GM23338 (cell line): ENCODE measurements at regions not wholly inside any gene's neighbourhood (a gene's known extent, or its start where the extent isn't known, plus 50 kb on each side); places are given as distances from the start of the nearest gene placed in this dataset.

Experiments
- ATAC-seq: fragments of 200-7000 bp; cut with Tn5 transposase; 3 replicates; pipeline ENCODE4 v1.9.1; 2020
- DNase-seq: peaks from one replicate; pipeline ENCODE4 v3.0.0-alpha.2; 2015; ENCODE audit warnings: low spot score
- H2AFZ ChIP-seq: fragments of 200-600 bp; sonication (generic); 2 replicates; pipeline ENCODE4 v1.8.0; 2016; ENCODE audit warnings: antibody characterized with exemption, mild to moderate bottlenecking, moderate library complexity
- H3F3A ChIP-seq: fragments of 200-600 bp; sonication (generic); replicated peaks from 2 replicates; pipeline ENCODE4 v1.8.0; 2017; ENCODE audit warnings: antibody characterized with exemption, mixed run types, low read depth
- H3K27ac ChIP-seq: fragments of 200-600 bp; sonication (generic); 2 replicates; pipeline ENCODE4 v1.6.1; 2016; ENCODE audit warnings: low read depth
- H3K27me3 ChIP-seq: fragments of 200-600 bp; sonication (generic); 2 replicates; pipeline ENCODE4 v1.8.0; 2016; ENCODE audit warnings: mild to moderate bottlenecking, mixed run types, moderate library complexity; ENCODE audit not compliant: insufficient read depth
- H3K36me3 ChIP-seq: fragments of 200-600 bp; sonication (generic); 2 replicates; pipeline ENCODE4 v1.8.0; 2016; ENCODE audit warnings: mild to moderate bottlenecking; ENCODE audit not compliant: insufficient read depth
- H3K4me1 ChIP-seq: fragments of 200-600 bp; sonication (generic); 2 replicates; pipeline ENCODE4 v1.8.0; 2016; ENCODE audit warnings: mild to moderate bottlenecking, moderate library complexity; ENCODE audit not compliant: insufficient read depth
- H3K4me2 ChIP-seq: fragments of 200-600 bp; sonication (generic); 2 replicates; pipeline ENCODE4 v1.7.1; 2017; ENCODE audit warnings: mixed run types
- H3K4me3 ChIP-seq: fragments of 200-600 bp; sonication (generic); 2 replicates; pipeline ENCODE4 v1.6.1; 2016; ENCODE audit warnings: mixed run types
- H3K79me2 ChIP-seq: fragments of 200-600 bp; sonication (generic); replicated peaks from 2 replicates; pipeline ENCODE4 v1.8.0; 2017; ENCODE audit warnings: mild to moderate bottlenecking; ENCODE audit not compliant: insufficient read depth
- H3K9me2 ChIP-seq: fragments of 200-600 bp; sonication (generic); 2 replicates; pipeline ENCODE4 v1.8.0; 2017; ENCODE audit not compliant: insufficient read depth
- H4K20me1 ChIP-seq: fragments of 200-600 bp; sonication (generic); replicated peaks from 2 replicates; pipeline ENCODE4 v1.8.0; 2017; ENCODE audit warnings: mild to moderate bottlenecking; ENCODE audit not compliant: insufficient read depth
- H3K27ac Mint-ChIP-seq: 2 replicates; pipeline ENCODE4 v1.8.0; 2020; ENCODE audit warnings: inconsistent platforms, mild to moderate bottlenecking, moderate library complexity, mixed read lengths
- H3K27me3 Mint-ChIP-seq: 3 replicates; pipeline ENCODE4 v1.8.0; 2022; ENCODE audit warnings: low read depth, mild to moderate bottlenecking, moderate library complexity, mixed read lengths, inconsistent platforms; ENCODE audit not compliant: insufficient read depth, poor library complexity
- H3K36me3 Mint-ChIP-seq: 3 replicates; pipeline ENCODE4 v1.8.0; 2021; ENCODE audit warnings: low read depth, mild to moderate bottlenecking, inconsistent platforms, moderate library complexity, mixed read lengths
- H3K4me1 Mint-ChIP-seq: 3 replicates; pipeline ENCODE4 v1.8.0; 2020; ENCODE audit warnings: mild to moderate bottlenecking, inconsistent platforms, mixed read lengths
- H3K4me3 Mint-ChIP-seq: 3 replicates; pipeline ENCODE4 v1.8.0; 2021; ENCODE audit warnings: moderate library complexity, mild to moderate bottlenecking, inconsistent platforms, mixed read lengths
- H3K9me3 Mint-ChIP-seq: 3 replicates; pipeline ENCODE4 v1.8.0; 2020; ENCODE audit warnings: moderate library complexity, mild to moderate bottlenecking, inconsistent platforms, mixed read lengths
- CREB1 ChIP-seq: fragments of 250-450 bp; sonication (Bioruptor Pico); IDR thresholded peaks from 2 replicates; pipeline ENCODE4 v1.5.0; 2020; ENCODE audit warnings: low read depth, mild to moderate bottlenecking, moderate library complexity
- CTCF ChIP-seq, 2 experiments: fragments of 200-600 bp in 1 of 2; sonication (generic) in 1 of 2; conservative IDR thresholded peaks; 2 replicates each; pipeline versions ENCODE4 v1.5.1 to v1.6.1; 2016 to 2017; ENCODE audit warnings: antibody characterized with exemption in 2 of 2, low read depth in 2 of 2, mild to moderate bottlenecking in 2 of 2, moderate library complexity in 1 of 2
- ETS1 ChIP-seq: IDR thresholded peaks from 2 replicates; pipeline ENCODE4 v1.6.1; 2016; ENCODE audit warnings: antibody characterized with exemption
- EZH2 ChIP-seq: fragments of 200-600 bp; sonication (generic); IDR thresholded peaks from one replicate; pipeline ENCODE4 v1.8.0; 2017; ENCODE audit warnings: antibody characterized with exemption, mild to moderate bottlenecking, low read depth; ENCODE audit not compliant: unreplicated experiment
- EZH2phosphoT487 ChIP-seq: fragments of 200-600 bp; sonication (generic); IDR thresholded peaks from one replicate; pipeline ENCODE4 v1.8.1; 2018; ENCODE audit warnings: antibody characterized with exemption; ENCODE audit not compliant: unreplicated experiment
- JUNB ChIP-seq: IDR thresholded peaks from one replicate; pipeline ENCODE4 v1.6.1; 2016; ENCODE audit warnings: antibody characterized with exemption; ENCODE audit not compliant: unreplicated experiment
- NANOG ChIP-seq: IDR thresholded peaks from 2 replicates; pipeline ENCODE4 v1.6.1; 2016; ENCODE audit warnings: antibody characterized with exemption, borderline replicate concordance
- POLR2AphosphoS5 ChIP-seq: IDR thresholded peaks from 2 replicates; pipeline ENCODE4 v1.6.1; 2016; ENCODE audit warnings: antibody characterized with exemption, low read depth
- STAT1 ChIP-seq: IDR thresholded peaks from one replicate; pipeline ENCODE4 v1.6.1; 2016; ENCODE audit warnings: antibody characterized with exemption; ENCODE audit not compliant: unreplicated experiment
- ZNF331 ChIP-seq: fragments of 250-450 bp; sonication (Bioruptor Pico); IDR thresholded peaks from 2 replicates; pipeline ENCODE4 v1.5.0; 2020; ENCODE audit warnings: low read depth, mild to moderate bottlenecking, moderate library complexity
- TF ChIP-seq, protein P1 (sequence below): IDR thresholded peaks from one replicate; pipeline ENCODE4 v1.6.1; 2018; ENCODE audit warnings: antibody characterized with exemption; ENCODE audit not compliant: unreplicated experiment

GRCh38 chr18:22594155-22594690, 176.5 kb upstream of the CTAGE1 start:
- no peaks in the 10 kb centered on the region for H3K27me3 ChIP-seq
- no peak overlapping the region for H3K4me3 ChIP-seq
- H3K9me2 ChIP-seq = no peaks in the 10 kb centered on the region; the same call in 1 of the 2 replicates
- Mint-ChIP-seq H3K27me3 (peaks cover under 1% of the 10 kb centered on the region), H3K4me1 (peaks cover 6% of the 10 kb centered on the region), H3K4me3 (no peak overlapping the region), H3K9me3 (no peaks in the 10 kb centered on the region), H3K36me3 (no peaks in the 10 kb centered on the region; the same call in 2 of the 3 replicates), H3K27ac (no peak overlapping the region)
- H3K79me2 ChIP-seq = no peaks in the 10 kb centered on the region
- DNase-seq (peak; percentile 48), ATAC-seq (peak; percentile 58; the same call in 2 of the 3 replicates)
- TF ChIP-seq CREB1 (no peak), JUNB (no peak), EZH2phosphoT487 (no peak), EZH2 (no peak), POLR2AphosphoS5 (no peak), ETS1 (no peak), ZNF331 (CRISPR knock-in tag) (no peak), NANOG (no peak)
- TF ChIP-seq, protein P1, sequence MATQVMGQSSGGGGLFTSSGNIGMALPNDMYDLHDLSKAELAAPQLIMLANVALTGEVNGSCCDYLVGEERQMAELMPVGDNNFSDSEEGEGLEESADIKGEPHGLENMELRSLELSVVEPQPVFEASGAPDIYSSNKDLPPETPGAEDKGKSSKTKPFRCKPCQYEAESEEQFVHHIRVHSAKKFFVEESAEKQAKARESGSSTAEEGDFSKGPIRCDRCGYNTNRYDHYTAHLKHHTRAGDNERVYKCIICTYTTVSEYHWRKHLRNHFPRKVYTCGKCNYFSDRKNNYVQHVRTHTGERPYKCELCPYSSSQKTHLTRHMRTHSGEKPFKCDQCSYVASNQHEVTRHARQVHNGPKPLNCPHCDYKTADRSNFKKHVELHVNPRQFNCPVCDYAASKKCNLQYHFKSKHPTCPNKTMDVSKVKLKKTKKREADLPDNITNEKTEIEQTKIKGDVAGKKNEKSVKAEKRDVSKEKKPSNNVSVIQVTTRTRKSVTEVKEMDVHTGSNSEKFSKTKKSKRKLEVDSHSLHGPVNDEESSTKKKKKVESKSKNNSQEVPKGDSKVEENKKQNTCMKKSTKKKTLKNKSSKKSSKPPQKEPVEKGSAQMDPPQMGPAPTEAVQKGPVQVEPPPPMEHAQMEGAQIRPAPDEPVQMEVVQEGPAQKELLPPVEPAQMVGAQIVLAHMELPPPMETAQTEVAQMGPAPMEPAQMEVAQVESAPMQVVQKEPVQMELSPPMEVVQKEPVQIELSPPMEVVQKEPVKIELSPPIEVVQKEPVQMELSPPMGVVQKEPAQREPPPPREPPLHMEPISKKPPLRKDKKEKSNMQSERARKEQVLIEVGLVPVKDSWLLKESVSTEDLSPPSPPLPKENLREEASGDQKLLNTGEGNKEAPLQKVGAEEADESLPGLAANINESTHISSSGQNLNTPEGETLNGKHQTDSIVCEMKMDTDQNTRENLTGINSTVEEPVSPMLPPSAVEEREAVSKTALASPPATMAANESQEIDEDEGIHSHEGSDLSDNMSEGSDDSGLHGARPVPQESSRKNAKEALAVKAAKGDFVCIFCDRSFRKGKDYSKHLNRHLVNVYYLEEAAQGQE = no peak
- H3K27ac ChIP-seq = no peak overlapping the region
- H3K4me2 ChIP-seq = no peak overlapping the region
- H2AFZ ChIP-seq = no peak overlapping the region
- no peaks in the 10 kb centered on the region for H4K20me1 ChIP-seq
- H3F3A ChIP-seq = no peaks in the 10 kb centered on the region
- H3K36me3 ChIP-seq = no peaks in the 10 kb centered on the region
- no peaks in the 10 kb centered on the region for H3K4me1 ChIP-seq

DNA sequence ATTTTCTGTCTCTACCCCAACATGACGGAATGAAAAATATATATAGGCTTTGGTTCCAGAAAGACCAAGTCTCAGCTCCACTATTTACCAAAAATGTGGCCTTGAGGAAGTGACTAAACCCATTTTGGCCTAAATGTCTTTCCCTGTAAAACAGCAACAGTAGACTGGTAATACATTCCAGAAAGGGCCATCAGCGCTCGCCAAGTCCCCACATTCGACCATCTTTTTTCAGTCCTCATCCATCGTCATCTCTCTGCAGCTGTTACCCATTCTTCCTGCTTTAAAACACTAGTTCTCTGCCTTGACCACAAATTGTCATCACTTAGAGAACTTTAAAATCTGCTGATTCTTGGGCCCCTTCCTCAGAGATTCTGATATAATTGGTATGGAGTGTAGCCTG, 183.8 kb upstream of the CTAGE1 start:
- Histone ChIP-seq H3K4me2 (no peak overlapping the region), H2AFZ (no peak overlapping the region), H3K4me3 (no peak overlapping the region), H3K9me2 (no peaks in the 10 kb centered on the region), H3K27me3 (no peaks in the 10 kb centered on the region), H3K79me2 (no peaks in the 10 kb centered on the region), H4K20me1 (no peaks in the 10 kb centered on the region), H3K36me3 (no peaks in the 10 kb centered on the region), H3K27ac (no peak overlapping the region), H3K4me1 (no peaks in the 10 kb centered on the region), H3F3A (no peaks in the 10 kb centered on the region)
- DNase-seq (no peak), ATAC-seq (no peak)
- Mint-ChIP-seq H3K27ac (no peak overlapping the region), H3K4me3 (no peak overlapping the region), H3K9me3 (no peaks in the 10 kb centered on the region), H3K4me1 (peaks cover under 1% of the 10 kb centered on the region; the same call in 1 of the 3 replicates), H3K27me3 (peaks cover 4% of the 10 kb centered on the region), H3K36me3 (no peaks in the 10 kb centered on the region)
- TF ChIP-seq NANOG (no peak), JUNB (no peak), EZH2phosphoT487 (no peak), STAT1 (no peak), ETS1 (no peak), ZNF331 (CRISPR knock-in tag) (no peak), CTCF (conservative IDR thresholded peaks at IDR 0.05; ENCODE audit: low read depth in 2 of 2) (no peak)
